Fibroblast of the conjunctiva (primary cell): ENCODE measurements at regions not wholly inside any gene's neighbourhood (a gene's known extent, or its start where the extent isn't known, plus 50 kb on each side); places are given as distances from the start of the nearest gene placed in this dataset.
"Not testable (repeated sequence)": the region's sequence is repeated elsewhere in the genome, so short reads cannot be mapped to it uniquely, and the experiment has no call there.

ENCODE experiments used
- DNase-seq: peaks from one replicate; pipeline ENCODE4 v3.0.0-alpha.2; 2010; ENCODE audit warnings: low read depth

DNA sequence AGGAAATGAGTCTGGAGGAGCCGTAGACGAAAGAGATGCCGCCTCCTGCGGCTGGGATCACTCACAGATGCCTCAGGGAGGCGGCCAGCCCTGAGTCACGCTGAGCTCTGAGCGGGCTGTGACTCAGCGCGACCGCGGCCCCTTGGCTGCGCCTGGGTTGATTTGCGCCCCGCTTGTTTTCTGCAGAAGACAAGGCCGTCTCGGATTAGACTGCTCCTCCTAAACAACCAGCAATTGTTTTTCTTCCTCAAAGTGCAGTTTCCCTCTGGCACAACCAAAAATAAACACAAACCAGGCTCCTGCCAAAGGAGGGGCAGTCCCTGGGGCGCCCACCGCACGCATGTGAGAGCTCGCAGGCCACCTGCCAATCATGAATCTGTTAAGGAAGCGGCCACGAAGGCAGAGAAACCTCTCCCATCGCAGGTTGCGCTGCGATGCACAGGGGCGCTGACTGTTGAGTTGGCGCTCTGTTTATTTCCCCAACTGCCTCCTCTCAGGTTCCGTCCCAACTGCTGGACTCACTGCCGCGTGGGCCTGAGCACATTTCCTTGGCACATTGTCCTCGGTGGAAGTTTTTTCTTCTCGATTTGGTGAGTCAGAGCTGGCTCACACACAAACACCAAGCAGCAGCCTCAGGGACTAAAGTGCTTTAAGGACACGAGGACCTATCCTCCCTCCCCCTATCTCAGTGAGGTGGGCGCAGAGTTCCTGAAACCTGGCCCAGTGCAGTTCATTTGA is 85.2 kb upstream of the NDUFV2 start:
- peak; percentile 78 for DNase-seq

DNA sequence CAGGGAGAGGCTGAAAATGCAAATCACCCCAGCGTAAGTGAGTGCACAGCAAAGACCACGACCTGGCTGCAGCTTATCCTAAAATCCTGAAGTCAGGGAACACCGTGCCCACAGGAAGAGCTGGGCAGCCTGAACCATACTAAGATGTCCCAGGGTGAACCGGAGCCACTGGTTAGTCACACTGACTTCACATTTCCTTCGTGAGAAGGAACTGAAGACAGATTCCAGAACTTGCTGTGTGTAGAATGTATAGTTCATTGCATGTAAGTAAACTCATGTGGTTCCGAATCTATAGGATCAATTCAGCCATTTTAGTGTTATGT is 84.6 kb upstream of the NDUFV2 start:
- DNase-seq: no peak

DNA sequence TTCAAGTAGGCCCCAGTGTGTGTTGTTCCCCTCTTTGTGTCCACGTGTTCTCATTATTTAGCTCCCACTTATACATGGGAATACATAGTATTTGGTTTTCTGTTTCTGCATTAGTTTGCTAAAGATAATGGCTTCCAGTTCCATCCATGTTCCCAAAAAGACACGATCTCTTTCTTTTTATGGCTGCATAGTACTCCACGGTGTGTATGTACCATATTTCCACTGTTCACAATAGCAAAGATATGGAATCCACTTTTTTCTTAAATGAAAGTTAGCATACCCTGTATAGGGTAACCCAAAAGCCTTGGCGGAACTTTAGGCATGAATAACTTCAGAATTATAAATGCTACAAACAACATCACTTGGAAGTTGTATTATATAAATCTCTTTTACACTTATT is 83.4 kb upstream of the NDUFV2 start:
- no peak for DNase-seq

DNA sequence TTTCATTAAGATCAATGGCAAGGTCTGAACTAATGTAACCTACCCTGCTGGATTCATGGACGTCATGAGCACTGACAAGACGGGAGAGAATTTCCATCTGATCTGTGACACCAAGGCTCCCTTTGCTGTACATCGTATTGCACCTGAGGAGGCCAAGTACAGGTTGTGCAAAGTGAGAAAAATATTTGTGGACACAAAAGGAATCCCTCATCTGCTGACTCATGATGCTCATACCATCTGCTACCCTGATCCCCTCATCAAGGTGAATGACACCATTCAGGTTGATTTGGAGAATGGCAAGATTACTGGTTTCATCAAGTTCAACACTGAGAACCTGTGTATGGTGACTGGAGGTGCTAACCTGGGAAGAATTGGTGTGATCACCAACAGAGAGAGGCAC is 82.3 kb upstream of the NDUFV2 start:
- DNase-seq: no peak

DNA sequence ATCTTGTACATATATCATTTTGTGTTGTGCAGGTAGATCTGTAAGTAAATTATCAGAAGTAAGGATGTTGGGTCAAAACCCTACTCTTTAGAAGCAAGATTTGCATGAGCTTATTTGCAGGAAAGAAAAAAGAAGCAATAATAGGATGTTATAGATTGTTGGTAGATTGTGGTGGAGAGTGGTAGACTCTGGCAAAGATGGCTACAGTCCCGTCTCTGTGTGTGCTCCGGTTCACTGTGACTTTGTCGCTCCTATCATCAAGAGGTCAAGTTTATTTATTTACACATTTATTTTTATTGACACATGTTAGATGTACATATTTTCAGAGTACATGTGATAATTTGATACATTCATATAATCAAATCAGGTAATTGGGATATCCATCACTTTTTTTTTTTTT is 81.0 kb upstream of the NDUFV2 start:
- DNase-seq: no peak

DNA sequence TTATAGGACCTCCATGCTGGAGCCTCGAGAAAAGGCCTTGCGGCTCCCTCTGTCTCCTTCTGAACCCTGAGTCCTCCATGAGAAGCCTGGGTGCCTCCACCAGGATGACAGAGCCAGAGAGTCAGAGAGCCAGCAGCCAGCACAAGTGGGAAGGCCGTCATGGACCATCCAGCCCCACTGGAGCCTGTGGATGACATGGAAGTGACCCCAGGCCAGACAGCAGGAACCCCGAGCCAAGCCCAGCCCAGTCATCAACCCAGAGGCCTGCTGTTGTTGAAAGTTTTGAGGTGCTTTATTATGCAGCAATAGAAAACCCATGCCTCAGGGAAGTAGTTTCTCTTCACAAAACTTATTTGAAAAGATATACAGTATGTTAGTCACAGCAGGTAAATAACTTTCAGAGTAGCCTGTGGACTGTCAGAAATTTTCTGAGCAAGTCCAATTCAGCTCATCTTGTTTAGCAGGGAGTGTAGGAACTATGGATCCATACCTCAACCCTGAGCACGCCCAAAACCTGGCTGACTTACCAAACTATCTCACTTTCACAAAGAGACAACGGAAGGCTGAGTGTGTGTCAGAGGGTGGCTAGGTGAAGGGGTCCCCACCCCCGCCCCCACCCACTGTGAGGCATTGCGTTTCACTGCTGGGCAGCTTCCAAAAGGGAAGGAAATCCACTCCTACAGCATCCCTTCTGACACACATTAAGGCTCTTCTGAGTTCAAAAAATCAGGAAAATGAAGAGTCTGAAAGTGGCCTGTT is 79.9 kb upstream of the NDUFV2 start:
- DNase-seq: no peak

DNA sequence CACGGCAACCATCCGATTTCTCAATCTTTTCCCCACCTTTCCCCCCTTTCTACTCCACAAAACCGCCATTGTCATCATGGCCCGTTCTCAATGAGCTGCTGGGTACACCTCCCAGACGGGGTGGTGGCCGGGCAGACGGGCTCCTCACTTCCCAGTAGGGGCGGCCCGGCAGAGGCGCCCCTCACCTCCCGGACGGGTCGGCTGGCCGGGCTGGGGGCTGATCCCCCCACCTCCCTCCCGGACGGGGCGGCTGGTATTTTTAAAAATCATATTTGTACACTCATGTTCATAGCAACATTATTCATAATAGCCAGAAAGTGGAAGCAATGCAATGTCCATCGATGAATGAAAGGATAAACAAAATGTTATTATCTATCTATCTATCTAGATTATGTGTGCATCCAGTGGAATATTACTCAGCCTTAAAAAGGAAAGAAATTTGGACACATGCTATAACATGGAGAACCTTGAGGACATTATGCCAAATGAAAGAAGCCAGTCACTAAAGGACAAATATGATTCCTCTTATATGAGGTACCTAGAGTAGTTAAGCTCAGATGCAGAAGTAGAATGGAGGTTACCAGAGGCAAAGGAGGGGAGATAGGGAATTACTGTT is 78.4 kb upstream of the NDUFV2 start:
- DNase-seq: not testable (repeated sequence)

DNA sequence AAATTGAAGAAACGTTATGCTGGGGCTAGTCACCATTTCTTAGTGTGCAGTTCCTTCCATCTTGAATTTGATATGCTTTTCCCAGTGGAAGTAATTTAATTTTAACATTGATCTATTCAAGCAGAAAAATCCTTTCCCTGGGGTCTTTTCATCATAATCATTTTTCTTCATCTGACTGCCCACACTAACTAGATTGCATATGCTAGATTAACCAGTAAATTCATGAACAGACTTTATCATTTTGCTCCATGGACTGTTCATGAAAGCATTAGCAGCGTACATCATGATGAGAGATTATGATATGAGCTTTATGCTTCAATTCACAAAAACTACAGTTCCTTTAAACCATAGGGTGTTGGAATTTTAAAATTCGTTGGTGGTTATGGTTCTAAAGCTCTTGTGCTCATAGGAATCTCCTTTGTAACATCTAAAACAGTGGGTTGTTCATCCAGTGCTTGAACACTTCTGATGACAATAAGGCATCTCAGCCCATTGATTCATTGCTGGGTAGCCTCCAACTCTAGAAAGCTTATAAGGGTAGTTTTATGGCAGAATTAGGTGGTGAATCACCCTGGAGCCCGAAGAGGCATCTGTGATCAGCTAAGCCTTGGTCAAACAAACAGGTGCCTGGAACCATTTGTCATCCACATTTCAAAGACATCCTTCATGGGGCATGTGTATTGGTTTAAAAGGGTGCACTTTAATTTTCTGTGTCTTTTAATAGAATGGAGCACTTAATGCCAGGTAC is 77.2 kb upstream of the NDUFV2 start:
- DNase-seq: no peak

DNA sequence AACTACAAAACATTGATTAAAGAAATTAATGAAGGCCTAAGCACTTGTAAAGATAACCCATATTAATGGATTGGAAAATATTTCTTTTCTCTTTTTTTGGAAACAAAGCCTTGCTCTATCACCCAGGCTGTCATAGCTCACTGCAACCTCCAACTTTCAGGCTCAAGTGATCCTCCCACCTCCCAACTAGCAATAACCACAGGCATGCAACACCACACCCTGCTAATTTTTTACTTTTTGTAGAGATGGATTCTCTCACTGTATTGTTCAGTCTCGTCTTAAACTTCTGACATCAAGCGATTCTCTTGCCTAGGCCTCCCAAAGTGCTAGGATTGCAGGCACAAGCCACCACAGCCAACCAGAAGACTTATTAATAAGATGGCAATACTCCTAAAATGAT is 73.4 kb upstream of the NDUFV2 start:
- no peak for DNase-seq

DNA sequence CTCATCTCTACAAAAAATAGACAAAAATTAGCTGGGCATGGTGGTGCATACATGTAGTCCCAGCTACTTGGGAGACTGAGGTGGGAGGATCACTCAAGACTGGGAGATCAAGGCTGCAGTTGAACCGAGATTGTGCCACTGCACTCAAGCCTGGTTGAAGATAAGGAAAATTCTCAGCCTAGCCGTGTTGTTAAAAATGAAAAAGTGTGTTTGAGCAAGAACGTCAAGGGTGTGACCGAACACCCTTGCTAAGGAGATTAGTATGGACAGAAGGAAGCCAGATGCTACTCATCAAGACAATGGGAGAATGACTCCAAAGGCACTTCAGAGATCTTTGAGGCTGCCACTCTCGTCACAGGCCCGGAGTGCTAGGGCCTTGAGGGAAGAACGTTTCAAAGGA is 70.0 kb upstream of the NDUFV2 start:
- no peak for DNase-seq

DNA sequence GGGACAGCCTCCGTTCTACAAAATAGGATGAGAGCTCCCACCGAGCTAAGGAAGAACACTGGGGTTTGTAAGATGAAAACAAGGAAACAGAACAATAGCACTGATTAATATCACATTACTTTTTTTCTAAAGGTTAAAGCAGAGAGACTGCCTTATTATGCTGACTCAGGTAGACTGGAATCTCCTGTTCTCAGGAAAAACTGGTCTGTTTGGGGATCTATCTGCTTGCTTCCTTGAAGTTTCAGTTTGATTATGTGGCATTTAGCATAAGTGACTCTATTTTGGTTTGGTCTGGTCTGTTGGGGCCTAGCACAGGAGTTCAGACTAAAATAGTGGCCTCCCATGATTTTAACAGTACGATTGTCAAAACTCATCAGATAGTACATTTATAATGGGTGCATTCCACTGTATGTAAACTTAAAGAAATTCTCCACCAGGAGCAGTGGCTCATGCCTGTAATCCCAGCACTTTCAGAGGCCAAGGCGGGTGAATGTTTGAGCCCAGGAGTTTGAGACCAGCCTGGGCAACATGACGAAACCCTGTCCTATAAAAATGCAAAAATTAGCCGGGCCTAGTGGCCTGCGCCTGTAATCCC is 64.1 kb upstream of the NDUFV2 start:
- no peak for DNase-seq

DNA sequence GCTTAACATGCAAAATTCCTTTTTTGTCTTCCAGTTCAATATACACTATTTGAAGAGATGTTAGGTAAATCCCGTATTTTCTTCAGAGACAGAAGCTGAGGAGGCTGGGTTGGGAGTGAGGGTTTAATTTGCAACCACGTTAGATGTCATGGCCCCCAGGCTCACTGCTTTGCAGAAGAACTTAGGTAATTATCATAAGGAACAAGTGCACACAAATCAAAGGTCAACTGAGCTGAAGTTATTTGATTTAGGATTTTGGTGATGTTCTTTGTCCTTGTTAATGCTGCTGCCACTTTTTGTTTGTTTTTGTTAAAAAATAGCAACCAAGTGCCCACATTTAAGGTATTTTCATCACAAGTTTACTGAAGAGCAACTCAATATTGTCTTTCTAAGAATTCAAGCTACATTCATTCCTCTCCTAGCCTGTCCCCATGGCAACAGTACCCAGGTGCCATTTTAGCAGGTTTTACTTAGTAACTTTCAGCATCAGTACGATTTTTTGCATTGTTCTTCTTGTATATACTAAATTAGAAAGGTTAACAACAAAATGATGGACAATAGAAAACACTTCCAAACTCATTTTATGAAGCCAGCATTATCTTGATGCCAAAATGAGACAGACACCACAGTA is 62.9 kb upstream of the NDUFV2 start:
- no peak for DNase-seq

DNA sequence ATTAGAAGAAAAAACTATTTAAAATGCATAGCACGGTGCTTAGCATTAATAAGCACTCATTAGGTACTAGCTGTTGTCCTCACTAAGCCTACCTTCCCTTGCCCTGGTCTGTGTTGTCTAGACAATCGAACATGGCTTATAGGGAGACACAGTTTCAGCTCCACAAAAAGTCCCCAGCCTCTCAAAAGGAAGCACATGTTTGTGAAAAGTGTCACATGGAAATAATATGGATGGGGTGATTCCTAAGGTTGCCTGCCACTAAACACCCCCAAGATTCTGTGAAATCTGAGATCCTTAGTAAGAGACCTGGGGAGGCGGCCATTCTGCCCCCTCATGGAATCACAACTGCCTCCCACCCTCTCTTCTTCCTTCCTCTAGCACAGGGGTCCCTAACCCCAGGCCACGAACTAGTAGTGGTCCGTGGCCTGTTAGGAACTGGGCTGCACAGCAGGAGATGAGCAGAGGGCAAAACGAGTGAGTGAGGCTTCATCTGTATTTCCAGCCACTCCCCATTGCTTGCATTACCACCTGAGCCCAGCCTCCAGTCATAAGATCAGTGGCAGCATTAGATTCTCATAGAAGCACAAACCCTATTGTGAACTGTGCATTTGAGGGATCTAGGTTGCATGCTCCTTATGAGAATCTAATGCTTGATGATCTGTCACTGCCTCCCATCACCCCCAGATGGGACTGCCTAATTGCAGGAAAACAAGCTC is 59.6 kb upstream of the NDUFV2 start:
- DNase-seq: no peak

DNA sequence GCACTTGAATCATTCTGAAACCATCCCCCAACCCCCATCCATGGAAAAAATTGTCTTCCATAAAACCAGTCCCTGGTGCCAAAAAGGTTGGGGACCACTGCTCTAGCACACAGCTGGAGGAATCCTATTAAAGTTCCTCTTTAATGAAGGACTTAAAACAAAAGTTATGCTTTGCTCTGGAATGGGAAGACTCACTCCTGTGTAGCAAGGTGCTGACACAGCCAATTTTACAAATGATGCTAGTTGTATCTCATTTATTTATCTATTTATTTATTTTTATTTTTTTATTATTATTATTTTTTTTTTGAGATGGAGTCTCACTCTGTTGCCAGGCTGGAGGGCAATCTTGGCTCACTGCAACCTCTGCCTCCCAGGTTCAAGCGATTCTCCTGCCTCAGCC is 58.9 kb upstream of the NDUFV2 start:
- no peak for DNase-seq

DNA sequence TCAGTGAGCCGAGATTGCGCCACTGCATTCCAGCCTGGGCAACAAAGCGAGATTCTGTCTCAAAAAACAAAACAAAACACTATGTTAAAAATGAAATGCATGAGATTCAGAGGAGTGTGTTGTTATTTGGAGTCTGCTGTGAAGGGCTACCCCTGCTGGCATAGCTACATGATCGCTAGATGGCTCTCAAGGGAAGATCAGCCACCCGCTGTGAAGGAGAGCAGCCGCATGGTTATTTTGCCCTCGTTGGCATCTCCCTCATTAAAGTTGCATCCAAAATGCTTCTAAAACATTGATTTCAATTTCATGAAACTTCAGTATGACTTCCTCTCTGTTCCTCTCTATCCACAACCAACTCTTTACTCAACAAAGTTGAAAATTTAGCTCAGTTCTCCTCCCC is 54.8 kb upstream of the NDUFV2 start:
- no peak for DNase-seq

DNA sequence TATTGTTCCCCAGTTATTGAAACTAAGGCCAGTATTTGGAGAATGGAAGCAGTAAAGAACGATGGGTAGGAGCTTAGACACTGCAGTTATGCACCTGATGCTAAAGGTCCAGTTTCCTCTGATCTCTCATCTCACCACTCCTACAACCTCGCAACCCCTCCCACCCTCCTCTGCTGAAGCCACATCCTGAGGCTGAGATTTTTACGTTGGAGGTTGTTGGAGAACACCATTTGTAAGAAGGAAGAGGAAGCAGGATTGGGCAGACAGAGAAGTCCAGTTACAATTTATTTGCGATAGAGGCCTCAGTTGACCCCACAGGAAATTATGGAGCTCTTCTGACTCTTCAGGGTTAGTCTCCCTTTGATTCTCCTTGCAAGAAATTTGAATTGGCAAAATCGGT is 54.3 kb upstream of the NDUFV2 start:
- no peak for DNase-seq

DNA sequence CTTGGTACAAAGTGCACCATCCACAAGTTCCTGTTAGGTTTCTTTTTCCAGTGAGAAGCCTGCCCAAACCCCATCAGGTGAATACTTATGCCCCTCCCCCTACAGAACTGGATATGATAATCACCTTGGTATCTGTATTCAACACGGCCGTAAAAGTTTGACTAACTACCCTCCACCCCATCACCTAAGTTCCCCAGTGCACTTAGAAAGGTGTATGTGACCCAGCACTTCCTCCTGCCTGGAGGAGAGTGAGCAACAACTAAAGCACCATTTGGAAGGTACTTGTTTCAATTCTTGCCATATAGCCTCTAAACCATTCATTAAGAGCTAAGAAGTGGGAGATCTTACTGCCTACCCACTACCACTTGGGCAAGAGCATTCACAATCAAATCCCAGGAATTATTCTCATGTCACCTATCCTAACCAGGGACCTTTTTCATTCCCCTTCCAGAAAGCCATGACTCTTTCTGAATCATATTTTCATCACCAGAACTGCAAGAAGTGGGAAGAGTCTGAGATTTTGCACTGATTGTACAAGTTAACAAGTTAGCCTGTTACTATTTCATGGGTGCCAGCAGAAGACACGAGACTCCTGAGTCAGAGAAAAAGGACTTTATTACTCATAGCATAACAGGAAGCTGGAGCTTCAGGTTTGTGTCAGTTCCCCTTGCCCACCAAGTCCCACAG is 53.5 kb upstream of the NDUFV2 start:
- no peak for DNase-seq

DNA sequence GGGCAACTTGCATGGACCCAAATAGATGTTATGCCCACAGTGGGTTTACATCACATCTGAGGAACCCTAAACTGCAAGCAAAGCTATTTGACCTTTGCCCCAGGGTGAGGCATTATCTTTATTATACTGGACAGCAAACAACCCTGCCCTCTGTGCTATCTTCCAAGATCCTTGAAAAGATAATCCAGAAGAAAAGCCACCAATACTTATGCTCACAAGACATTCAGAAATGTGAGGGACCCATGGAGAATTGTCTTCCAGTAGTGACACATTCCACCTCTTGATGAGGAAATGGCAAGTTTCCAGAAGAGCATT is 53.0 kb upstream of the NDUFV2 start:
- no peak for DNase-seq

DNA sequence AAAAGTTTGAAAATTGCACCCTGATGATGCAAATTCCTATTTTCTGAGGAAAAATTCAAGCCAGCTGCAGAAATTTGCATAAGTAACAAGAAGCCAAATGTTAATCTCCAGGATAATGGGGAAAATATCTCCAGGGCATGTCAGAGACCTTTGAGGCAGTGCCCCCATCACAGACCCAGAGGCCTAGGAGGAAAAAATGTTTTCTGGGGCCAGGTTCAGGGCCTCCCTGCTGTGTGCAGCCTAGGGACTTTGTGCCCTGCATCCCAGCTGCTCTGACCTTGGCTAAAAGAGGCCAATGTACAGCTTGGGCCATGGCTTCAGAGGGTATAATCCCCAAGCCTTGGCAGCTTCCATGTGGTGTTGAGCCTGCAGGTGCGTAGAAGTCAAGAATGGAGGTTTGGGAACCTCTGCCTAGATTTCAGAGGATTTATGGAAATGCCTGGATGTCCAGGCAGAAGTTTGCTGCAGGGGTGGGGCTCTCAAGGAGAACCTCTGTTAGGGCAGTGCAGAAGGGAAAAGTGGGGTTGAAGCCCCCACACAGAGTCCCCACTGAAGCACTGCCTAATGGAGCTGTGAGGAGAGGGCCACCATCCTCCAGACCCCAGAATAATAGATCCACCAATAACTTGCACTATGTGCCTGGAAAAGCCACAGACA is 51.7 kb upstream of the NDUFV2 start:
- not testable (repeated sequence) for DNase-seq
